CD4-positive, alpha-beta T cell treated with Interleukin-21 for 1 hour (primary cell): ENCODE measurements at regions not wholly inside any gene's neighbourhood (a gene's known extent, or its start where the extent isn't known, plus 50 kb on each side); places are given as distances from the start of the nearest gene placed in this dataset.
"Not testable (repeated sequence)": the region's sequence is repeated elsewhere in the genome, so short reads cannot be mapped to it uniquely, and the experiment has no call there.

Experiments
- DNase-seq: peaks from one replicate; pipeline ENCODE4 v3.0.0-alpha.2; 2020

DNA sequence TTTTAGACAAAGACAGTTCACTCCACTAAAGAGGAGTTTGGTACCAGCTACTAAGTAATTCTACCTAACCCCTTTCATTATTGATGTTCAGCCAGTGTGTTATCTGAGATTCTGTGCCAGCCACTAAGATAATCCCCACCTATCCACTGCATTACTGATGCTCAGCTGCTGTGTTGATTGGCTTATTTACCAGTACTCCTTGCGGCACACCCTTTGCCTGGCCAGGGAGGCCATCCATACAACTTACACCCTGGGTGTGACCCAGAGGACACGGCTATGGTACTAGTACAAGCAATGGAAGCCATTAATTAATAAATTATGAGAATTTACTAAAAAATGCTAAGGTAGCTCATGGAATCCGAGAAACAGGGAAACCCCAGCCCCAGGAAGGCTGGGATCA is 290.7 kb upstream of the CTNNB1 start:
- DNase-seq: no peak

DNA sequence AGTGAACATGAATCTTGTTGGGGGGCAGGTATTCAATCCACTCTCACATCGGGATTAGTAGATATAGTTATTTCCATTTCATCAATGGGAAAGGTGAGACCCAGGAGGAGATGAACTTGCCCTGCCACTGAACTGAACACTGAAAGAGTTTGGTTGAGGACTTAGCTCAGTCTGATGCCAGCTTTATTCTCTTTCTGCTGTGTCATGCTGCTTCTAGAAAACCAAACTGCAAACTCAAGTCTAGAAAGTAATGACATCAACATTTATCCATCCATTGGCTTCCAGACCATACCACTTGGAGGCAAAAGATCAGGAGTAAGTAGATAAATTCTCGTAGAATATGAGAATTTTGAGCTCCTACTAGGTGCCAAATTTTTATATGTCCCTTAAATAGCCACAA is 288.0 kb upstream of the CTNNB1 start:
- DNase-seq: no peak

DNA sequence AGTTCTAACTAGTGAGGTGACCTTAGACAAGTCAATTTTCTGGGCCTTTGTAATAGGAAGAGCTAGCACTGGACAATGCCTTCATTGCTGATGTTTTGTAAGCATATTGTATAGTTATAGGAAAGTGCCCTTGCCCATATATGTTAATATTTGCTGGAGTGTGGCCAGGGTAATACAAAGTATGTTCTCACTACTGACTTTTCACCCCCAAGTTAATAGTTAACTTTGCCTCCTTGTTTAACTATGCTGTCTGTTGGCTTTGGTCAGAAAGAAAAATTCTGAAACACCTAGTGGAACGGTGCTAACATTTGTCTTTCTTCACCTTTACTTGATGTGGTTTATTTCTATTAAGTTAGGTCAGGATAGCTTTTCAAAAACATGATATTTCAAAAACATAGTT is 287.4 kb upstream of the CTNNB1 start:
- no peak for DNase-seq

DNA sequence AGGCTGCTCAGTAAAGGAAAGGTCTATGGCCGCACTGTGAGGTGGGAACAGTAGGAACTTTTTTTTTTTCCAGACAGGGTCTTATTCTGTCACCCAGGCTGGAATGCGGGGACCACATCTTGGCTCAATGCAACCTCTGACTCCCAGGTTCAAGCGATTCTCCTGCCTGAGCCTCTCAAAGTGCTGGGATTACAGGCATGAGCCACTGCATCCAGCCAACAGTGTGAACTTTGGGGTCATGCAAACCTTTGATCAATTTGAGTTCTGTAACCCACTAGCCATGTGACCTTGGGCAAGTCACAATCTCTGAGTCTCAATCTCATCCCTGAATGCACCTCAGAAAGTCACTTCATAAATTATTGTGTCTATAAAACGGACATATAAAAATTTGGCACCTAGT is 286.8 kb upstream of the CTNNB1 start:
- no peak for DNase-seq

DNA sequence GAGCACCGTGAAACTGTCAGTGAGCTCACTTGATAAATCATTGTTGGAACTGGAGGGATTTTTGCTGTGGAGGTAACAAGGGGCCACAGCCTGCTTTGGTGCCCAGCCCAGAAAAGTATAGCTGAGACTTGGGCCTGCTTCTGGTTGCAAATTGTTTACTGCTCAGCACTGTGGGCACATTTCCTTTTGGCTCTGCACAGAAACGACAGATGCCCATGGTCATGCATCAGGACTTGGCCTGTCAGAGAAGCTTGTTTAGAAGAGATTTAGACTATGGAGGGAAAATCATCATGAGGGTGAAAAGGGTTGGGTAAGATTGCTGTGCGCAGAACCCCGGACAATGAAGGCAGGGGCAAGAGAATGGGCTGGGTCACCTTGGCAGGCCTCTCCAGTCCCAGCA is 286.1 kb upstream of the CTNNB1 start:
- DNase-seq: no peak

DNA sequence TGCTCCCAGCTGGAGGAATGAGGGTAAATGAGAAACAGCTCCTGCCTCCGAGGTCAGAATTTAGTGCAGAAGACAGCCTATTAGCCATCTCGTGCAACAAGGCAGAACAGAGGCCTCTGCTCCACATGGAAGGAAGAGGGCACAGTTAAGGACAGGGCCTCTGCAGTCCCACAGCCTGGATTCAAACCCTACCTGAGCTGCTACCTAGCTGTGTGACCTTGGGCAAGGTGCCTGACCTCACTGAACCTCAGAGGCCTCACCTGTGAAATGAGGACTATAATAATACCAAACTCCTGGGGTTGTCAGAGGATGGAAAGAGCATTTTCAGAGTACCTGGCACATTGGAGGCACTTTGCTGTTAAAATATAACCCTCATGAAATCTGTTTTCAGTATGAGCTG is 285.7 kb upstream of the CTNNB1 start:
- no peak for DNase-seq

DNA sequence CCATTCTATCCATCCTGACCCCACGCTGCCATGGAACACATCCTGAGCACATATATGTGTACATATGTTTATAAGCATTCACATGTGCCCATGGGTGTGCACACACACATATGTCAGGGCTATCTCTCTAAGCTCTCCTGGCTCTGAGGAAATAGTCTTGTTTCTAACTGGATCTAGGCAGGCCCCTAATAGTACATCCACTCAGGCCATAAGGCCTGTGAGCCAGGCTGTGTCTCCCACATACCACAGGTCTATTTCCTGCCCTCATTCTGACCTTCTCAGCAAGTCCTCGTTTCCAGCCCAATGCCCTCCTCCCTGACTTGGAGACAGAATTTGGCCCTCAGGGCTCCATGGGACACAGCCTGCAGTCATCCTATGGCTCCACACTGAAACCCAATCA is 284.8 kb upstream of the CTNNB1 start:
- no peak for DNase-seq

DNA sequence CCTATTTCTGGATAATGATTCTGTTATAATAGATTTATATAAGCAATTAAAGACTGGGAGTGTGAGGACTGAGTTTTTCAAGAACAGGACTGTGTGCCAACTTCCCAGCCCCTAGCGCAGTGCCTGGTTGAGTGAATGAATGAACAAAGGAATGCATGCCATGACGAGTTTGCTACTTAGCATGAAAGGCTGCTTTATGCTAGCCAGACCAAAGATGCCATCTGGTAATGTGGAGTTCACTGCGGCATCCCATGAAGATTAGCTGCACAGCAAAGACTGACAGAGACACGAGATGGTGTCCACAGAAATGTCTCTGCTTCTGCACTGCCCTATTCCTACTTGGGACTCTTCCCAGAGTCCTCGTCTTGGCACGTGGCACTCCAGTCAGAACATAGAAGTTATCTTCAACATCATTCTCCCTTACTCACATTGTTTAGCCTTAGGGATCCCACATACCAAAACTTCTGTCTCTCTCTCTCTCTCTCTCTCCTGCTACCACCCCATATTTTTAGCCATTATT is 283.9 kb upstream of the CTNNB1 start:
- DNase-seq: no peak

DNA sequence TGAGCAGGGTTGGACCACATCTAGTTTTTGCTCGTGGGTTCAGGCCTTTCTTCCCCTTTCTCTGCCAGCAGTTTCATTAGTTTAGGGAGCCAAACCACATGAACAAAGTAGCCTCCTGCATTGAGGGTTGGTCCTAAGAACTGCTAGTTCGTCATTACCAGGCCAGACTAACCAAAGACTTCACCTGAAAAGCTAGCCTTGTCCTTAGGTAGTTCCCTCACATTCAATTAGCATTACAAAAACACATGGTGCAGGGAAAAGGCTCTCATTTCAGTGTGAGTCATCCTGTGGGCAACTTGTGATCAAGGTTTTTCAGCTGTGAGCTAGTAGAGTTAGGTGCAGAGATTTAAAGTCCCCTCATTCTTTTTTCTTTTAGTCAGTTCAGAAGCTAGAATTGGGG is 279.3 kb upstream of the CTNNB1 start:
- no peak for DNase-seq

DNA sequence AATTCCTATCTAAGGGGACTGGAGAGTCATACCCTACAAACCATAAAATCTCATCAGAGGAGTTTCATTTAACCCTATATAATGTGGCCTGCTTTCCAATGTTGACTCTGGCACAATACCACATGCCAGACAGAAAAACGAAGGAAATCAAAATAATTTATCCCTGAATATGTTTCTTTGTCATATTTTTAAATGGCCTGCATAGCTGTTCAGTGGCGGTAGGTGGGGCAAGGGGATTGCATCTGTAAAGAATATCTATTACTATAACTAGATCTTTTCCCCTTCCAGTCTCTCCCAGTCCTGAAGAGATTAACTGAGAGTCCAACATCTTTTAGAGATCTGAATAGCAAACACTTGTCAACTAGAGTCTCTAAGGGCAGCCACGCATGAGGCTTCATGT is 278.1 kb upstream of the CTNNB1 start:
- DNase-seq: no peak

DNA sequence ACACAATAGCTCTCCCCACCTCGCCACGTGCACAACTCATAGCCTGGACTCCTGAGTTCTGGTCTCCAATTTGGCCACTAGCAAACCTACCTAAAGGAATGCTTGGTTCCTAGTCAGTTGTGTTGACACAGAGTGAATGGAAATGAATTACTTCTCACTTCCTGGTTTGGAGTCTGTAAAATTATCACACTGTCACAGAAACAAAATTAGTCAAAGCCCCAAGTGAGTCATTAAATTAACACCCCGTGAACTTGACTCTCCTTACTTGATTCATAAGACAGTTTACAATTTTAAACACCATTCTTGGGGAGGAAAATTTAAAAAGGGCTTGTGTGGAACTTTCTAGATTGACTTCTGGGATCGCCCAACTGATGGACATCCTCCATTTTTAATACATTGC is 276.2 kb upstream of the CTNNB1 start:
- DNase-seq: no peak

DNA sequence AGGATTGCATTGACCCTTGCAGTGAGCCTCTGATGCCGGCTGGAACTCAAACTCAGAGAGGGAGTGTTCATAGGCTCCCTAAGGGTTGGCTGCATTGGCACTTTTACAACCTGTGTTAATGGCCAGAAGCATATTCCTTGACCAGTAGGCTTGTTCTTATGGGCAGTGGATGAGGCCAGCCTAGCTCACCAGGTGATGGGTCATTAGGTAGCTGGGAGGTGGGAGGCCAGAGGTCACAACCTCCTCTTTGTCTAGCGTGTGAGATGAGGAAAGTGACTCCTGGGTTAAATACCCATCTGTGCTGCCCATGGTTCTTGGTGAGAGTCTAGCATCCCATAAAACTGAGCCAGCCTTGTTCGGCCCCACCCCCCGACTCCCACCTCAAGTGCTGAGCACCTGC is 275.7 kb upstream of the CTNNB1 start:
- no peak for DNase-seq

DNA sequence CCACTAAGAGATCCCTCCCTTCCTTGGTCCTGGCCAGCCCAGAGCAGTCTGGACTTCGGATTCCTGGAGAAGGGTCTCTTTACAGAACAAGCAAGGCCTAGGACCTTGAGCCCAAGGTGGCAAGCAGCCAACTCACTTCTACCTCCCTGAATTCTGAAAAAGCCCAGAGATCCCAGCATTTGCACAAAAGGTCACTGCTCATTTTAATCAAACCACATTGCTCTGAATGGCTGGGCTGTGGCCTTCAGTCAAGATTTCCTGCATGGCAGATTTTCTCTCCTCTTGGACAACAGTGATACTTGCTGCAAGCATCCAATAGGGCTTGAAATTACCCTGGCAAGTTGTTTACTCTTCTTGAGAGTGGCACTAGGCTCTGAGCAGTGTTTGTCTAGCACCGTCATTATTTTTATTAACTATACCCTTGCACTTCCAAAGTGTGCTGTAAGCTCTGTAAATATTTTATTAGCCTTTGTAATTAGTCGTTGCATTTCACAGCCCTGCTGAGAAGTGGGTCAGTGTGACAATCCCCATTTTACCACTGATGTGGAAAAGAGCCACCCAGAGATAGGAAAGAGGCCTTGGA is 274.7 kb upstream of the CTNNB1 start:
- no peak for DNase-seq

DNA sequence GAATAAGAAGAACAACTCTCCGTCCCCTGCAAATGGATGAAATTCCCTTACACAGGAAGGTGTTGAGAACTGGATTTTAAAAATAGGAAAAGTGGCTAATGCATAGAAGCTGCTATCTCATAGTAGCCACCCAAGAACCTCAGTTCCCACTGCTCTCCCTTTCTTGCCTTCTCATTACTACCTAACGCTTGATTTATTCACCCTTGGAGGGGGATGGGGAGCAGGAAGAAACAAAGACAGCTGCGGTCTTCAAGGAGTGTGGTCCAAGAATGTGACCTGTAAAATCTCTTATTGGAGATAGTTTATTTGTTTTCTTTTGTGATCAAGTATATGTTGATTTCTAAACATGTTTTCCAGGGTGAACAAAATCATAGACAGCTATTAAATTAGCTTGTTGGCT is 274.1 kb upstream of the CTNNB1 start:
- DNase-seq: no peak

DNA sequence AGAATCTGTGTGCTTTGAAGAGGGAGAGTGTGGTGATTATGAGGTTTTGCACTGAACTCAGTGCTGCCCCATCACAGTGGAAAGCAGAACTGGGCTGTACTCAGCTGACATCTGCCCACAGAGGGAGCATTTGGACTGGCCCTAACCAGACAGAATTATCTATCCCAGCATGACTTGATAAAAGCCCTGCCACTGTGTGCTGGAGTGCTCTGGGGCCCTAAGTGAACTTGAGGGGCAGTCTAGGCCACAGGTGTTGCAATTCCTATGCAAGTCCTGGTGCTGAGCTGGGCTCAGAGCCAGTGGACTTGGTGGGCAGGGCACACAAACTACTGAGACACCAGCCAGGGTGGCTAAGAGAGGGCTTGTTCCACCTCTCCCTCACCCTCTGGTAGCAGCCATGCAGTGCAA is 269.2 kb upstream of the CTNNB1 start:
- no peak for DNase-seq

DNA sequence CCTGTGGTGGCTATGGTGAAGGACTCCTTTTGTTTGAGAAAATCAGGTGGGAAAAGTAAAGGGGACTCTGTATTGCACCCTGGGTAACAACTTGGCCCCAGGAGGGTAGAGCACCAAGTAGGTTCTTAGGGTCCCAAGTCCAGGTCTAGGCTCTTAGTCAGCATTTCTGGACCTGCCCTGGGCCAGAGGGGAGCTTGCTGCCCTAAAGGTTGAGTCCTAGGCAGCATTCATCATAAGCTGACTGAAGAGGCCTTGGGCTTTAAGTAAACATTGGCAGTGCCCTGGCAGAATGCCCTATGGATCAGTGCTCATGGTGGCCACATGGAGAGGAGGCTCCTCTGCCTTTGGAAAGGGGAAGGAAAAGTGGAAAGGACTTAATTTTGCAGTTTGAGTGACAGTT is 268.5 kb upstream of the CTNNB1 start:
- no peak for DNase-seq

DNA sequence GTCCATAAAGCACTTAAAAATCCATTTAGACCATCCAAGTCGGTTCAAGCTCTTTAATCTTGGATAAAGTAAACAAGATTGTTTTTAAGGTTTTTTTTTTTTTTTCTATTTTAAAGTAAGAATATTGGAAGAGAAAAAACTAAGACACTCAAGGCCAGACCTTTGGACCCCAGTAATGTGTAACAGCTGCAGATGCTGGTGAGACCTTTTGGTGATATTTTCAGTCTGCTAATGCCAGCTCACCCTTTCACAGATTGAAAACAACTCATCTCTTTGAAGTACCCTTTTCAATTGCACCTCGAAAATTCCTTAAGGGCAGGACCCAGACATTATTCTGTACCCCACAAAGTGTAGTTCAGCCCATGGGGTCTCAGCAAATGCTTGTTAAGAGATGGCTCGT is 260.7 kb upstream of the CTNNB1 start:
- DNase-seq: no peak

DNA sequence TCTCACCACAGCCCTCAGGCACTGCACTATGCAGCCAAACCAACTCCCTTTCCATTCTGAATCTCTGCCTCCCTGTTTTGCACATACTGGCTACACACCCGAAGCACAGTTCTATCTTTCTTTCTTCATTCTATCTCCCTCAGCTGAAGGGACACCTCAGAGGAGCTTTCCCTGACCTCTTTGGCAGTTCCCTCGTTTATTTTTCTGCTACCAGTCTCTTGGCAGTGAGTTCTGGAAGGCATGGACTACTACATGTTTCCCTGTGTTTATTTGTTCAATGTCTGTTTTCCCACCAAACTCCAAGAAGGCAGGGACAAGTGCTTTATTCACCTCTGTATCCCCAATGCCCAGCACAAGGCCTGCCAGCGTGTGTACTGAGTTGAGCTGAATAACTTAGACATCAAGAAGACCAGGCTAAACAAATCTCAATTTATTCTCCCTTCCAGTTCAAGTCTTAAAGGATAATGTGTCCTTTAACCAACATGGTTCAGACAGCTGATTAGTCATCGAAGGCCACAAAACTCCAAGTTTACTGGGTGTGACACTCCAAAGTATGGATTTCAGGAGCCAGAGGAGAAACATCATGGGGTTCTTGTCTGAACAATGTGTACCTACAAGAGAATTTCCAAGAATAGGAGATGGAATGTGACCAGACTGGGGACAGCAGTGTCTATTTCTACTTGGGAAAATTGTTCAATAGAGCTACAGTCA is 260.1 kb upstream of the CTNNB1 start:
- DNase-seq: no peak

DNA sequence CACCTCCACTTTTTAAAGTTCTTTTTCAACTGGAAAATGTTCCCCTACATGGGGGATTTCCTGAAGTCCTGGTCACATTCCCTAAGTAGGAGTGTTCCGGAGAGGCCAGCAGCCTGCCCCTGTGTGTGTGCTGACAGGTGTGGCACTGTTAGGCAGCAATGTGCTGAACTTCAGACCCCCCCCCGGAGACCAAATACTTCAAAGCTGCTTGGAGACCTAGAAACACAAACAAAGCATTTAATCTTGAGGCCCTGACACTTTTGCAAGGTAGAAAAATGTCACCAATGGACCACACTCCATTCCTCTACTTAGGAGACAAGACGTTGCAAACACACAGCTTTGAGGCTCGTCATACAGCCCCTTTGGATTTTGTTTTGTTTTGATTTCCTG is 259.6 kb upstream of the CTNNB1 start:
- no peak for DNase-seq

DNA sequence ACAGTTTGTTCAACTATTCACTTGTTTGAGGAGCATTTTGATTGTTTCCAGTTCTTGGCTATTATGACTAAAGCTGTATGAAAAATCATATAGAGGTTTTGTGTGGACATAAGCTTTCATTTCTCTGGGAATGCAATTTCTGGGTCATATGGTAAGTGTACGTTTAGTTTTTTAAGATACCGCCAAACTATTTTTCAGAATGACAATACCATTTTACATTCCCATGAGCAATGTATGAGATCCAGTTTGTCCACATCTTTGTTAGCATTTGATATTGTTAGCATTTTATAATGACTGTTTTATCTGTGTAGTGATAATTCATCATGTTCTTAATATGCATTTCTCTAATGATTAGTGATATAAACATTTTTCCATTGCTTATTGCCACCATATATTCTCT is 258.7 kb upstream of the CTNNB1 start:
- DNase-seq: no peak

DNA sequence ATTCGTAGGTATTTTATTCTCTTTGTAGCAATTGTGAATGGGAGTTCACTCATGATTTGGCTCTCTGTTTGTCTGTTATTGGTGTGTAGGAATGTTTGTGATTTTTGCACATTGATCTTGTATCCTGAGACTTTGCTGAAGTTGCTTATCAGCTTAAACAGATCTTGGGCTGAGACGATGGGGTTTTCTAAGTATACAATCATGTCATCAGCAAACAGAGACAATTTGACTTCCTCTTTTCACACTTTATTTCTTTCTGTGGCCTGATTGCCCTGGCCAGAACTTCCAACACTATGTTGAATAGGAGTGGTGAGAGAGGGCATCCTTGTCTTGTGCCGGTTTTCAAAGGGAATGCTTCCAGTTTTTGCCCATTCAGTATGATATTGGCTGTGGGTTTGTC is 252.3 kb upstream of the CTNNB1 start:
- not testable (repeated sequence) for DNase-seq

DNA sequence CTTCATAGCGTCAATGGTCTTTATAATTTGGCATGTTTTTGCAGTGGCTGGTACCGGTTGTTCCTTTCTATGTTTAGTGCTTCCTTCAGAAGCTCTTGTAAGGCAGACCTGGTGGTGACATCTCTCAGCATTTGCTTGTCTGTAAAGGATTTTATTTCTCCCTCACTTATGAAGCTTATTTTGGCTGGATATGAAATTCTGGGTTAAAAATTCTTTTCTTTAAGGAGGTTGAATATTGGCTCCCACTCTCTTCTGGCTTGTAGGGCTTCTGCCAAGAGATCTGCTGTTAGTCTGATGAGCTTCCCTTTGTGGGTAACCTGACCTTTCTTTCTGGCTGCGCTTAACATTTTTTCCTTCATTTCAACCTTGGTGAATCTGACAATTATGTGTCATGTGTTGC is 250.0 kb upstream of the CTNNB1 start:
- not testable (repeated sequence) for DNase-seq

DNA sequence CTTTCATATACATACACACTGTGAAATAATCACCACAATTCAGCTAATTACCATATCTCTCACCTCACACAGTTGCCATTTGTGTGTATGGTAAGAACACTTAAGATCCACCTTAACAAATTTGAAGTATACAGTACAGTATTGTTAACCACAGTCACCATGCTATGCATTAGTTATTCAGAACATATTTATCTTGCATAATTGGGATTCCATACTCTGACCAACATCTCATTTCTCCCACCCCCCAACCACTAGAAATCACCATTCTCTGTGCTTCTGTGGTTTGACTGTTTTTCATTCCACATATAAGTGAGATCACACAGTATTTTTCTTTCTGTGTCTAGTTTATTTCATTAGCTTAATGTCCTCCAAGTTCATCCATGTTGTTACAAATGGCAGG is 247.7 kb upstream of the CTNNB1 start:
- DNase-seq: no peak

DNA sequence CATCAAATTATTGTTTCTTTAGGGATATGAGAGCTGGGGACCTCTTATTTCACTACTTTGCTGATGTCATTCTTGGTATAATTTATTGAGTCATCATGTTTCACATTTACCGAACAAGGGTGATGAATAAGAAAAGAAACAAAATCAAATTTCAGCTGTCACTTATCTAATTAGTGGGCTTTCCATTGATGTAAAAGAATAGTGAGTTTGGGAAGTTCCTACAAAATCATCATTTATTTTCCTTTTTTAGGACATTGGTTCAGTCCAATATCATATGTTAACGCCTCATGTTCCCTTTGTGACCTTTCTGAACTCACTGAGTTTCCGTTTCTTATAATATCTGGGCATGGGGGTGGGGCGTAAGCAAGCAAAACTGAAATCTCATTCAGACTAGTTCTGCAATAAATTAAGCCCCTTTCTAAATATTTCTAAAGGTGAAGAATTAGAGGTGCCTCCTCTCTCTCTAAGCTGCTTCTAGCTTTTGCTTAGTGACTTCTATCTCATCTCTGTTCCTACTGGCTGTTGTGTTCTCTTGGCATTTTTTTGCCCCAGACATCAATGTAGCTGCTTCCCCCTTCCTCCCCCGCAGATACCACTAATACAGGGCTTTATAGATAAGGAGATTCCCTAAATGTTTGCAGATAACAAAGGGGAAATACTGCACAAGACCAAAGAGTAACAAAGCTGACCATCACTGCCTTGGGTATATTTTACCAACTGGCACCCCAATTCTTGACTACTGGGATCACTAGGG is 238.0 kb upstream of the CTNNB1 start:
- DNase-seq: no peak
